Astrocyte (in vitro differentiated cells and primary cell): ENCODE measurements at regions not wholly inside any gene's neighbourhood (a gene's known extent, or its start where the extent isn't known, plus 50 kb on each side); places are given as distances from the start of the nearest gene placed in this dataset.

Experiments used
- EZH2 ChIP-seq: IDR thresholded peaks from 2 replicates; pipeline ENCODE4 v1.6.1; 2012; ENCODE audit warnings: mild to moderate bottlenecking, low read length, inconsistent platforms; ENCODE audit not compliant: insufficient read depth
- TF ChIP-seq, protein P1 (sequence below): IDR thresholded peaks from 2 replicates; pipeline ENCODE4 v1.5.1; 2011; ENCODE audit warnings: low read depth, mild to moderate bottlenecking, inconsistent platforms, low read length, moderate library complexity; ENCODE audit not compliant: insufficient read depth

DNA sequence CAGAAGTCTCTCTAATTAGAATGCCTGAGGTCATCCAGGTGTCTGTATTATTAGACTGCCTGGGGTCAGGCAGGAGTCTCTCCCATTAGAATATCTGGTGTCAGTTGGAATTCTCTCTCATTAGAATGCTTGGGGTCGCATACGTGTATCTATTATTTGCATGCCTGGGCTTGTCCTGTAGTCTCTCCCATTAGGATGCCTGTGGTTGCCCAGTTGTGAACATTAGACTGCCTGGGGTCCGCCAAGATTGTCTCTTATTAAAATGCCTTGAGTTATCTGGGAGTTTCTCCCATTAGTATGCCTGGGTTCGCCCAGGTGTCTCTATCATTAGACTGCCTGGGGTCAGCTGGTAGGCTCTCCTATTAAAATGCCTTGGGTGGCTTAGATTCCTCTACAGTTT is 1494.7 kb downstream of the UQCRFS1 start:
- TF ChIP-seq, protein P1, sequence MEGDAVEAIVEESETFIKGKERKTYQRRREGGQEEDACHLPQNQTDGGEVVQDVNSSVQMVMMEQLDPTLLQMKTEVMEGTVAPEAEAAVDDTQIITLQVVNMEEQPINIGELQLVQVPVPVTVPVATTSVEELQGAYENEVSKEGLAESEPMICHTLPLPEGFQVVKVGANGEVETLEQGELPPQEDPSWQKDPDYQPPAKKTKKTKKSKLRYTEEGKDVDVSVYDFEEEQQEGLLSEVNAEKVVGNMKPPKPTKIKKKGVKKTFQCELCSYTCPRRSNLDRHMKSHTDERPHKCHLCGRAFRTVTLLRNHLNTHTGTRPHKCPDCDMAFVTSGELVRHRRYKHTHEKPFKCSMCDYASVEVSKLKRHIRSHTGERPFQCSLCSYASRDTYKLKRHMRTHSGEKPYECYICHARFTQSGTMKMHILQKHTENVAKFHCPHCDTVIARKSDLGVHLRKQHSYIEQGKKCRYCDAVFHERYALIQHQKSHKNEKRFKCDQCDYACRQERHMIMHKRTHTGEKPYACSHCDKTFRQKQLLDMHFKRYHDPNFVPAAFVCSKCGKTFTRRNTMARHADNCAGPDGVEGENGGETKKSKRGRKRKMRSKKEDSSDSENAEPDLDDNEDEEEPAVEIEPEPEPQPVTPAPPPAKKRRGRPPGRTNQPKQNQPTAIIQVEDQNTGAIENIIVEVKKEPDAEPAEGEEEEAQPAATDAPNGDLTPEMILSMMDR = no peak
- no peak for TF ChIP-seq EZH2
